GM18907 (cell line): ENCODE measurements at regions not wholly inside any gene's neighbourhood (a gene's known extent, or its start where the extent isn't known, plus 50 kb on each side); places are given as distances from the start of the nearest gene placed in this dataset.
"Not testable (repeated sequence)": the region's sequence is repeated elsewhere in the genome, so short reads cannot be mapped to it uniquely, and the experiment has no call there.

Source experiments
- ATAC-seq: cut with Tn5 transposase; IDR thresholded peaks from one replicate; pipeline ENCODE4 v1.9.1; 2021; ENCODE audit warnings: mild to moderate bottlenecking, moderate library complexity; ENCODE audit not compliant: unreplicated experiment

DNA sequence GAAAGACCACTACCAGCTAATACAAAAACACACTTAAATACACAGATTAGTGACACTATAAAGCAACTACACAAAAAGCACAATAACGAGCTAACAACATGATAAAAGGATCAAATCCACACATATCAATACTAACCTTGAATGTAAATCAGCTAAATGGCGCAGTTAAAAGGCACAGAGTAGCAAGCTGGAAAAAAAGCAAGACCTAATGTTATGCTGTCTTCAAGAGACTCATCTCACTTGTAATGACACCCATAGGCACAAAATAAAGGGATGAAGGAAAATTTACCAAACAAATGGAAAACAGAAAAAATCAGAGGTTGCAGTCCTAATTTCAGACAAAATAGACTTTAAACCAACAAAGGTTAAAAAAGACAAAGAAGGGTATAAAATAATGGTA lies 86.3 kb downstream of the NUS1 start:
- no peak for ATAC-seq

DNA sequence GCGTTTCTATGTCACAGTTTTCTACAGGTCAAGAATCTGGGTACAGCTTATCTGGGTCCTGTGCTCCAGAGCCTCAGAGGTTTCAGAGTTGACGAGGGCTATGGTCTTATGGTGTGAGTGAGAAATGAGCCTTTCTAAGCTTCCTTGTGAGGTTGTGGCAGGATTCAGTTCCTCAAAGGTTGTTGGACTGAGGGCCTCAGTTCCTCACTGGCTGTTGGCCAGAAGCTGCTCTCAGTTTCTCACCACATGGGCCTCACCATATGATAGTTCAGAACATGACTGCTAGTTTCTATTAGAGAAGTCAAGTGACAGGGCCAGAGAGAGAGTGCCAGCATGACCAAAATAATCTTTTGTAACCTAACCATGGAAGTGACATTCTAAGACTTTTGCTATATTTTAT lies 96.1 kb downstream of the NUS1 start:
- ATAC-seq = peak; percentile 98

DNA sequence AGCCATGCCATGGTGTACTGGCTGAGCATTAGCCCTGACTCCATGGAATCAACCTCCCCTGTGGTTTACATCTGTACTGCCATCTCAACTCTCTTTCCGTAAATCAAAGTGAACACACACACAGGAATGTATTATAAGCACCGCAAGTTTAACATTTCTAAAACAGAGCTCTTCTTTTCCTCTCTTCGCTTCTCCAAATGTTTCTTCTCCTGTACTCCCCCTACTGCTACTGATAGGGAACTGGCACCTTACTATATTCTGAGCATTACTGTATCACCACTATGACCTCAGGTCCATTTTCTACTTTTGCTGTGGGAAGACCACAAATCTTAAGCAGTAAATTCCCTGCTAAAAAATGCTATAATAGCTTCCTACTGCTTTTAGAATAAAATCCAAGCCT lies 101.2 kb downstream of the NUS1 start:
- ATAC-seq = peak; percentile 54

DNA sequence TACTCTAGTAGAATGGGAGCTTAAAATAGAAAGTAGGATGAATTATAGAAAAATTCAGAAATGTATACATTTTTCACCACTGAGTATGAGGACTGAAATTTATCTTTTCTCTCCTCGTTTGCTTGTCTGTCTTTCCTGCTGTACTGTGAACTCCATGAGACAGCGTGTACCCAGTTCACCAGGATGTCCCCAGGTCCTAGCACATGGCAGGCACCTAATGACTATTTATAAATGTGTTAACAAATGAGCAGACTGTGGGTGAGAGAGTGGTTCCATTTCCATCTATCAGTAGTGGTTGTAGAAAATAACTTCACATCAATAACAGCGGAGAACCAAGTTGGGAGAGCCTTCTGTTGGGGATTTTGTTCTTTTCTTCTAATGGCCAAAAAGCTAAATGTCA lies 106.3 kb downstream of the NUS1 start:
- ATAC-seq = no peak

DNA sequence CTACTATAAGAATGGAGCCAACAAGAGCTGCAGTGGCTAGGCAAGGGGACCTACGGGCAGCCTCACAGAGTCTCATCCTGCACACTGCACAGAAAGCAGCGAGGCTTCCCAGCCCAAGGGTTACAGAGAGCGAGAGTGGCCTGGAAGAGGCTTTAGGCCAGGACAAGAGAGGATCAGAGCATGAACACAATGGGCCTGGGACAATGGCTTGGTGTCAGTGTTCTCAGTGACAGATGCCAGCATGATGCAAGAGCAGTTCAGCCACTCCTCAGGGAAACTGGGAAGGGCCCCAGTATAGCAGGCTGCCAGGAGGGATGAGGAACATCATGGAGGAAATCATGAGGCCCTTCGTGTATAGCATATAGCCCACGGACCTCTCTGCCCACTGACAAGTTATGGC lies 108.0 kb downstream of the NUS1 start:
- no peak for ATAC-seq

DNA sequence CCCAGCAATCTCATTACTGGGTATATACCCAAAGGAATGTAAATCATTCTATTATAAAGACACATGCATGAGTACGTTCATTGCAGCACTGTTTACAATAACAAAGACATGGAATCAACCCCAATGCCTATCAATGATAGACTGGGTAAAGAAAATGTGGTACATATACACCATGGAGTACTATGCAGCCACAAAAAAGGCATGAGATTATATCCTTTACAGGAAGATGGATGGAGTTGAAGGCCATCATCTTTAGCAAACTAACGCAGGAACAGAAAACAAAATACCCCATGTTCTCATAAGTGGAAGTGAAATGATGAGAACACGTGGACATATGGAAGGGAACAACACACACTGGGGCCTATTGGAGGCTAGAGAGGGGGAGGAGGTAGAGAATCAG lies 115.7 kb downstream of the NUS1 start:
- no peak for ATAC-seq

DNA sequence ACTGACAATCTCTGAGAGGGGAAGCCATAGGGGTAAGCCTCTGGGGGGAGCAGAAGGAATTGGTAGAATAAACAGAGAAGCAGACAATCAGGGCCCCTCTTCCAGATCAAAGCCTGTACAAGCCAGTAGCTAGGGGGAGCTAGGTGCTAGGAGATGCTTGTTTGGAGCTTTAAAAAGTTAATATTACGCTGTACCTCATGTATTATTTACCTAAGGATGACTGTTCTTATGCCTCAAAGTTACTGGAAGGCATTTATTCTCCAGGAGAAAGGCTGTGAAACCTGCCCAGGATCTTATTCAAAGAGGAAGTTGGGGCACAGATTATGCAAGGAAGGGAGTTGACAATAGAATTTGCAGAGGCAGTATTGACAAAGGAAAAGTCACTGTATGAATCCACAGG lies 111.8 kb upstream of the SLC35F1 start:
- ATAC-seq = no peak

DNA sequence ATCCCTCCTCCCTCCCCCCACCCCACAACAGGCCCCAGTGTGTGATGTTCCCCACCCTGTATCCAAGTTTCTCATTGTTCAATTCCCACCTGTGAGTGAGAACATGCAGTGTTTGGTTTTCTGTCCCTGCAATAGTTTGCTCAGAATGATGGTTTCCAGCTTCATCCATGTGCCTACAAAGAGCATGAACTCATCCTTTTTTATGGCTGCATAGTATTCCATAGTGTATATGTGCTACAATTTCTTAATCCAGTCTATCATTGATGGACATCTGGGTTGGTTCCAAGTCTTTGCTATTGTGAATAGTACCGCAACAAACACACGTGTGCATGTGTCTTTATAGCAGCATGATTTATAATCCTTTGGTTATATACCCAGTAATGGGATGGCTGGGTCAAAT lies 108.2 kb upstream of the SLC35F1 start:
- not testable (repeated sequence) for ATAC-seq

DNA sequence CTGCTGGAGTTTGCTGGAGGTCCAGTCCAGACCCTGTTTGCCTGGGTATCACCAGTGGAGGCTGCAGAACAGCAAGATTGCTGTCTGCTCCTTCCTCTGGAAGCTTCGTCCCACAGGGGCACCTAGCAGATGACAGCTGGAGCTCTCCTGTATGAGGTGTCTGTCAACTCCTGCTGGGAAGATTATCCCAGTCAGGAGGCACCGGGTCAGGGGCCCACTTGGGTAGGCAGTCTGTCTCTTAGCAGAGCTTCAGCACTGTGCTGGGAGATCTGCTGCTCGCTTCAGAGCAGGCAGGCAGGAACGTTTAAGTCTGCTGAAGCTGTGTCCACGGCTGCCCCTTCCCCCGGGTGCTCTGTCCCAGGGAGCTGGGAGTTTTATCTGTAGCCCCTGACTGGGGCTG lies 96.8 kb upstream of the SLC35F1 start:
- ATAC-seq = no peak

DNA sequence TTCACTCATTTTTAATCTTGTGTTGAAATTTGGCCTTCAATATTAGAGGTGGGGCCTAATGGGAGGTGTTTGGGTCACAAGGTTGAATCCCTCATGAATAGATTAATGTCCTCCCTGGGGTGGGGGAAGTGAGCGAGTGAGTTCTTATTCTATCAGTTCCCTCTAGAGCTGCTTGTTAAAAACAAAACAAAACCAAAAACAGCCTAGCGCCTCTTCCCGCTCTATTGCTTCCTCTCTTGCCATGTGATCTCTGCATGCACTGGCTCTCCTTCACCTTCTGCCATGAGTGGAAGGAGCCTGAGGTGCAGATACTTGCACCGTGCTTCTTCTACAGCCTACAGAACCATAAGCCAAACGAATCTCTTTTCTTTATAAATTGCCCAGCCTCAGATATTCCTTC lies 89.6 kb upstream of the SLC35F1 start:
- no peak for ATAC-seq

DNA sequence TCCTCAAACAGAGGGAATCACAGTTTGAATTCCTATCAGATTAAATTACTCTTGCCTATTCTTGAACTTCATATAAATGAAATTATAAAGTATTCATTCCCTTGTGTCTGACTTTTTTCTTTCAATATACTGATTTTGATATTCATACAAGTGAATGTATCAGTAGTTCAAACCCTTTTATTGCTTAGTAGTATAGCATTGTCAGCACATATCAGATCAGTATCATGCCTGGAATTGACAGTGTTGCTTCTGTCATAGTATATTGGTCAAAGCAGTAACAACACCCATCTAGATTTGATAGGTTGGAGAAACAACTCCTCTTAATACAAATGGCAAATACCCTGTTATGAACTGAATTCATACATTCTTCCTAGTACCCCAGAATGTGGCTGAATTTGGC lies 89.1 kb upstream of the SLC35F1 start:
- no peak for ATAC-seq

DNA sequence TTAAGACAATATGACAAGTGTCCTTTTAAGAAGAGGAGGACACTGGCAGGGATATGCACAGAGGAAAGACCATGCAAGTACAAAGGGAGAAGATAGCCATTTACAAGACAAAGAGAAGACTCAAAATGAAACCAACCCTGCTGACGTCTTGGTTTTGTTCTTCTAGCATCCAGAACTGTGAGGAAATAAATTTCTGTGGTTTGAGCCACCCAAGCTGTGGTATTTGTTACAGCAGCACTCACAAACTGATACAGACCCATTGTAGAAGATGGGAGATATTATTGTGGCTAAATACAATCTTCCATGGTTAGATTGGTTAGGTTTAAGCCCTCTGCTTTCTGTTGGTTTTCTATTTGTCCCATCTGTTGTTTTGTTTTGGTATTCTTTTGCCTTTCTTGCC lies 88.6 kb upstream of the SLC35F1 start:
- no peak for ATAC-seq

DNA sequence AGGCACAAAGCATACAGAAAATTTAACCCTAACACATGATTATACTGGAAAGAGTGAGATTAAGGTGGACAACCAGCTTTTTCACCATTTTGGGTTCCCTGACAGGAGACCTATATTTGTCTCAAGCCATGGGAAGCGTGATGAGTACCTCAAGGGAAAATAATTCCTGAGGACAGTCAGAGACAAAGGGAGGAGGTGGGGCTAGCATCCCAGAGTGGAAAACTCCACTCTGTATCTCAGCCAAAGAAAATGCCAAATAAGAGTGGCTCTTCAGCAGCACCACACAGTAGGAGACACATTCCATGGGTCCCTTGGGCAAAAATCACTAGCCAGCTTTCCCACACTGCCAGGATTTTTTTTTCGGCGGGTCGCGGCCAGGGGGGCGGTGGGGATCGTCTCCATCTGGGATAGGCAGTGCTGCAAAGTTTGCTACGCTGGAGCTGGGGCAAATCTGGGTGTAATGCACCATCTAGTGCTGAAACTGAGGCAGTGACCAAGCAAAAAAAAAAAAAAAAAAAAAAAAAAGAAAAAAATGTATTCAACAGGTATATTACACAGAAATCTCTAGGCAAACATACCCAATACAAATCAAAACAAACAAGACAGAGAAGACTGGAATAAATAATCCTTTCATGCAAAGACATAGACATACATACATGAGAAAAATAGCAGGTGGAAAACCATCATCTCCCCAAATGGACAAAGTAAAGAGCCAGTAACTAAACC lies 77.3 kb upstream of the SLC35F1 start:
- peak; percentile 44 for ATAC-seq

DNA sequence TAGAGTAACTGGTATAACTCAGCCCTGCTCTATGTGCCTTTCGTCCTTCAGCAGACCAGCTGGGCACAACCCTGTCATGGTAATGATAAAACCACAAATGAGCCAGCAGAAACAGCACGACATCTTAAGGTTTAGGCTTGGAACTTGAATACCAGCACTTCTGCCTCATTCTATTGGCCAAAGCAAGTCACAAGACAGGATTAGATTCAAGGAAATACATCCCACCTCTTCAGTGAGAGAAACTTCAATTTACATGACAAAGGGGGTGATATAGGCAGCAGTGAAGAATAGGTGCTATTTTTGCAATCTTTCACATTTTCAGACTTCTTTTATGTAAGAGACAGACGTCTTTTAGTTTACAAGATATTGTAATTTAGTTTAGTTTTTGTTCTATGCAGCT lies 69.8 kb upstream of the SLC35F1 start:
- no peak for ATAC-seq

DNA sequence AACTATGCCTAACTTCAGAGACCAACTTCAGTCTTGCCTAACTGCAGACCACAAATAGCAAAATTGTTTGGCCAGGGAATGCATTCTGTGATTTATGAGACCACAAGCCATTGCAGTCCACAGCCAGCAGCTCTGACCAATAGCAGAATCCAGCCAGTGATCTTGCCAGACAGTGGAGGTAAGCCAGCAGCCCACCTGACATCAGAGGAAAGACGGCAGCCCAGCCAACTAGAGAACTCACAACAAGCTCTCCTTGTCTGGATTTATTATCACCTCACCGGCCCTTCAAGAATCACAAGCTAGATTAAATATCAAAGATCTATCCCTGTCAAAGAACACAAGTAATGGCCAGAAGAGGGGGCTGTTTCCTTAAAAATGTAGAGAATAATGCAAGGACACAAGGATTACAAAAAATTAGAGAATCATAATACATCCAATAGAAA lies 66.5 kb upstream of the SLC35F1 start:
- no peak for ATAC-seq

DNA sequence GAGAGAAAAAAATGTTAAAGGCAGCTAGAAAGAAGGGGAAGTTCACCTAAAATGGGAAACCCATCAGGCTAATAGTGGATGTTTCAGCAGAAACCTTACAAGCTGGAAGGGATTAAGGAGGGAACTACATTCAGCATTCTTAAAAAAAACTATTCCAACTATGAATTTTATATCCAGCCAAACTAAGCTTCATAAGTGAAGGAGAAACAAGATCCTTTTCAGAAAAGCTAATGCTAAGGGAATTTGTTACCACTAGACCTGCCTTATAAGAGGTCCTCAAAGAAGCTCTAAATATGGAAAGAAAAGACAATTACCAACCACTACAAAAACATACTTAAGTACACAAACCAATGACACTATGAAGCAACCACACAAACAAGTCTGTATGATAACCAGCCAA lies 59.2 kb upstream of the SLC35F1 start:
- ATAC-seq = no peak

DNA sequence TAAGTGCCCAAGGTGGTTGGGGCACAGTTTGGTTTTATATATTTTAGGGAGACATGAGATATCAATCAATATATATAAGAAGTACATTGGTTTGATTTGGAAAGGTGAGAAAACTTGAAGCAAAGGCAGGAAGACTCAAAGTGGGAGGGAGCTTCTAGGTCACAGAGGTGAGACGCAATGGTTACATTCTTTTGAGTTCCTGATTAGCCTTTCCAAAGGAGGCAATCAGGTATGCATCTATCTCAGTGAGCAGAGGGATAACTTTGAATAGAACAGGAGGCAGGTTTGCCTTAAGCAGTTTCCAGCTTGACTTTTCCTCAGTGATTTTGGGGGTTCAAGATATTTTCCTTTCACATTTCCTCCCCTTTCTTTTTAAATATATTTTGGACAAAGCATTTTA lies 58.0 kb upstream of the SLC35F1 start:
- no peak for ATAC-seq
